NCI-H345 treated with DMSO at 0.1 percent for 48 hours (cell line): ENCODE measurements at regions not wholly inside any gene's neighbourhood (a gene's known extent, or its start where the extent isn't known, plus 50 kb on each side); places are given as distances from the start of the nearest gene placed in this dataset.
"Not testable (repeated sequence)": the region's sequence is repeated elsewhere in the genome, so short reads cannot be mapped to it uniquely, and the experiment has no call there.

Experiments used
- DNase-seq: peaks from one replicate; lab custom pipeline; 2025; ENCODE audit not compliant: unreplicated experiment; lab: John Stamatoyannopoulos, UW

- DNase-seq: no peak
Observed at GRCh38 chr7:152504367-152504766, 68.6 kb upstream of the KMT2C start.

GRCh38 chr7:152502813-152503790 is 67.3 kb upstream of the KMT2C start:
- DNase-seq: no peak

GRCh38 chr7:152501506-152501905 is 65.7 kb upstream of the KMT2C start:
- no peak for DNase-seq

GRCh38 chr7:152499969-152500368 is 64.2 kb upstream of the KMT2C start:
- DNase-seq: not testable (repeated sequence)

- no peak for DNase-seq
Observed at GRCh38 chr7:152495867-152496266, 60.1 kb upstream of the KMT2C start.

GRCh38 chr7:152492952-152493351 is 57.1 kb upstream of the KMT2C start:
- no peak for DNase-seq

GRCh38 chr7:152489044-152489443 is 53.2 kb upstream of the KMT2C start:
- DNase-seq: no peak

- no peak for DNase-seq
Observed at GRCh38 chr7:152486968-152487367, 51.2 kb upstream of the KMT2C start.

- no peak for DNase-seq
Observed at GRCh38 chr7:152485826-152486225, 50.0 kb upstream of the KMT2C start.
